H9 (cell line): ENCODE measurements at regions not wholly inside any gene's neighbourhood (a gene's known extent, or its start where the extent isn't known, plus 50 kb on each side); places are given as distances from the start of the nearest gene placed in this dataset.

ENCODE experiments used
- DNase-seq: peaks from one replicate; pipeline ENCODE4 v3.0.0-alpha.2; 2017
- H2AFZ ChIP-seq: one replicate; pipeline ENCODE4 v1.6.1; 2013; ENCODE audit warnings: mild to moderate bottlenecking, low read length, control low read depth, moderate library complexity
- H2AK5ac ChIP-seq: 2 replicates; pipeline ENCODE4 v1.6.1; 2013; ENCODE audit warnings: low read length, control low read depth, mixed read lengths; ENCODE audit not compliant: insufficient read length
- H2BK120ac ChIP-seq: one replicate; pipeline ENCODE4 v1.6.1; 2013; ENCODE audit warnings: low read depth, mild to moderate bottlenecking, low read length, control low read depth, inconsistent platforms; ENCODE audit not compliant: poor library complexity, severe bottlenecking
- H2BK12ac ChIP-seq: 2 replicates; pipeline ENCODE4 v1.6.1; 2013; ENCODE audit warnings: low read length, control low read depth, mixed read lengths, low read depth; ENCODE audit not compliant: insufficient read length
- H2BK15ac ChIP-seq: 2 replicates; pipeline ENCODE4 v1.6.1; 2013; ENCODE audit warnings: low read depth, low read length, control low read depth
- H2BK20ac ChIP-seq: one replicate; pipeline ENCODE4 v1.6.1; 2013; ENCODE audit warnings: low read depth, mild to moderate bottlenecking, low read length, control low read depth, inconsistent platforms; ENCODE audit not compliant: poor library complexity, severe bottlenecking
- H2BK5ac ChIP-seq: 2 replicates; pipeline ENCODE4 v1.6.1; 2013; ENCODE audit warnings: low read length, control low read depth, mixed read lengths; ENCODE audit not compliant: insufficient read length
- H3K14ac ChIP-seq: 2 replicates; pipeline ENCODE4 v1.6.1; 2013; ENCODE audit warnings: low read length, control low read depth; ENCODE audit not compliant: insufficient read depth
- H3K18ac ChIP-seq: 2 replicates; pipeline ENCODE4 v1.6.1; 2013; ENCODE audit warnings: low read depth, mild to moderate bottlenecking, mixed read lengths, low read length, control low read depth; ENCODE audit not compliant: insufficient read length
- H3K23ac ChIP-seq: 2 replicates; pipeline ENCODE4 v1.6.1; 2013; ENCODE audit warnings: low read length, control low read depth, mixed read lengths, low read depth; ENCODE audit not compliant: insufficient read length
- H3K23me2 ChIP-seq: 2 replicates; pipeline ENCODE4 v1.6.1; 2013; ENCODE audit warnings: low read depth, mild to moderate bottlenecking, mixed read lengths, low read length, control low read depth; ENCODE audit not compliant: insufficient read length, poor library complexity, severe bottlenecking
- H3K27ac ChIP-seq: 2 replicates; pipeline ENCODE4 v1.5.1; 2013; ENCODE audit warnings: low read length, control low read depth, mixed read lengths, low read depth; ENCODE audit not compliant: insufficient read length
- H3K27me3 ChIP-seq: 2 replicates; pipeline ENCODE4 v1.6.1; 2013; ENCODE audit warnings: low read length, control low read depth, inconsistent platforms; ENCODE audit not compliant: insufficient read depth
- H3K4ac ChIP-seq: 2 replicates; pipeline ENCODE4 v1.6.1; 2013; ENCODE audit warnings: low read depth, mild to moderate bottlenecking, control low read depth, inconsistent platforms, low read length, moderate library complexity
- H3K4me1 ChIP-seq: 2 replicates; pipeline ENCODE4 v1.6.1; 2013; ENCODE audit warnings: low read length, control low read depth, inconsistent platforms; ENCODE audit not compliant: insufficient read depth
- H3K4me2 ChIP-seq: 2 replicates; pipeline ENCODE4 v1.6.1; 2013; ENCODE audit warnings: low read length, control low read depth, mixed read lengths; ENCODE audit not compliant: insufficient read length, insufficient read depth
- H3K56ac ChIP-seq: 2 replicates; pipeline ENCODE4 v1.6.1; 2013; ENCODE audit warnings: low read depth, mild to moderate bottlenecking, mixed read lengths, low read length, control low read depth; ENCODE audit not compliant: insufficient read length
- H3K79me1 ChIP-seq: 2 replicates; pipeline ENCODE4 v1.6.1; 2013; ENCODE audit warnings: low read depth, mild to moderate bottlenecking, moderate library complexity, low read length, control low read depth, inconsistent platforms; ENCODE audit not compliant: insufficient read depth, poor library complexity, severe bottlenecking
- H3K79me2 ChIP-seq: 2 replicates; pipeline ENCODE4 v1.6.1; 2013; ENCODE audit warnings: low read length, control low read depth, inconsistent platforms; ENCODE audit not compliant: insufficient read depth
- H3K9ac ChIP-seq: 2 replicates; pipeline ENCODE4 v1.6.1; 2013; ENCODE audit warnings: low read length, control low read depth, mixed read lengths; ENCODE audit not compliant: insufficient read length; ENCODE audit errors: extremely low read depth
- H3K9me3 ChIP-seq: one replicate; pipeline ENCODE4 v1.6.1; 2013; ENCODE audit warnings: low read depth, low read length, inconsistent platforms; ENCODE audit not compliant: control insufficient read depth
- H3T11ph ChIP-seq: one replicate; pipeline ENCODE4 v1.6.1; 2013; ENCODE audit warnings: mild to moderate bottlenecking, low read length, control low read depth, inconsistent platforms
- H4K20me1 ChIP-seq: one replicate; pipeline ENCODE4 v1.6.1; 2013; ENCODE audit not compliant: control insufficient read depth, insufficient read length, insufficient read depth
- H4K5ac ChIP-seq: 2 replicates; pipeline ENCODE4 v1.6.1; 2013; ENCODE audit warnings: low read depth, mild to moderate bottlenecking, mixed read lengths, low read length, control low read depth; ENCODE audit not compliant: insufficient read length
- H4K8ac ChIP-seq: replicated peaks from 2 replicates; pipeline ENCODE4 v1.6.1; 2013; ENCODE audit warnings: low read length, control low read depth, mixed read lengths, low read depth; ENCODE audit not compliant: insufficient read length
- H4K91ac ChIP-seq: 2 replicates; pipeline ENCODE4 v1.6.1; 2013; ENCODE audit warnings: low read depth, mild to moderate bottlenecking, moderate library complexity, mixed read lengths, low read length, control low read depth; ENCODE audit not compliant: insufficient read length
- H3K27ac Mint-ChIP-seq, 3 experiments: 2 replicates in 2 of 3; 3 replicates in 1 of 3; pipeline ENCODE4 v1.8.0; 2020 to 2021; ENCODE audit warnings: mixed read lengths in 3 of 3, mild to moderate bottlenecking in 1 of 3, moderate library complexity in 1 of 3
- H3K27me3 Mint-ChIP-seq: 2 replicates; pipeline ENCODE4 v1.8.0; 2021; ENCODE audit warnings: low read depth, mild to moderate bottlenecking, moderate library complexity, mixed read lengths
- H3K36me3 Mint-ChIP-seq, 3 experiments: 2 replicates in 2 of 3; 3 replicates in 1 of 3; pipeline ENCODE4 v1.8.0; 2020 to 2021; ENCODE audit warnings: low read depth in 3 of 3, mixed read lengths in 3 of 3; ENCODE audit not compliant: insufficient read depth in 1 of 3
- H3K4me1 Mint-ChIP-seq, 2 experiments: 2 replicates each; pipeline ENCODE4 v1.8.0; 2020; ENCODE audit warnings: mixed read lengths in 2 of 2
- H3K4me3 Mint-ChIP-seq, 2 experiments: 2 replicates in 1 of 2; 3 replicates in 1 of 2; pipeline ENCODE4 v1.8.0; 2020 to 2021; ENCODE audit warnings: mild to moderate bottlenecking in 2 of 2, mixed read lengths in 2 of 2, moderate library complexity in 1 of 2
- H3K9me3 Mint-ChIP-seq, 2 experiments: 2 replicates in 1 of 2; 3 replicates in 1 of 2; pipeline ENCODE4 v1.8.0; 2020; ENCODE audit warnings: mild to moderate bottlenecking in 2 of 2, mixed read lengths in 2 of 2, moderate library complexity in 1 of 2
- CTCF ChIP-seq: fragments of 200-600 bp; sonication (generic); conservative IDR thresholded peaks from 3 replicates; pipeline ENCODE4 v1.8.0; 2021; ENCODE audit warnings: antibody characterized with exemption, mild to moderate bottlenecking
- WGBS: extraction: QIAGEN DNeasy Blood & Tissue Kit; methylation state at CpG from one replicate; pipeline ENCODE4 v1.1.7; 2013; ENCODE audit warnings: missing lambda C conversion rate, low lambda C conversion rate, mixed read lengths; ENCODE audit not compliant: insufficient read length; ENCODE audit errors: extremely low coverage; 5-methylcytosine and 5-hydroxymethylcytosine counted together

- no peak overlapping the region for H3T11ph ChIP-seq
These were observed 239.9 kb upstream of the ZNF32 start for GRCh38 chr10:43888586-43888985.

More at GRCh38 chr10:43888586-43888985, 239.9 kb upstream of the ZNF32 start:
- Mint-ChIP-seq H3K36me3 (no peaks in the 10 kb centered on the region), H3K4me1 (0 out of 4 replicates have a peak, but pooled peaks cover 0 to under 1% of the 10 kb centered on the region in 2 experiments), H3K4me3 (no peak overlapping the region), H3K9me3 (no peaks in the 10 kb centered on the region), H3K27ac (no peak overlapping the region), H3K27me3 (no peaks in the 10 kb centered on the region)
- H3K14ac ChIP-seq, result no peak overlapping the region
- no peak for TF ChIP-seq CTCF
- H2AK5ac ChIP-seq, result no peak overlapping the region
- H3K9me3 ChIP-seq, result no peaks in the 10 kb centered on the region
- H3K4ac ChIP-seq, result no peak overlapping the region
- H2BK20ac ChIP-seq, result no peak overlapping the region
- no peaks in the 10 kb centered on the region for H3K4me1 ChIP-seq
- H4K5ac ChIP-seq, result no peak overlapping the region
- H3K79me2 ChIP-seq, result no peaks in the 10 kb centered on the region
- no peak overlapping the region for H2BK12ac ChIP-seq
- no peak overlapping the region for H3K9ac ChIP-seq
- H2BK5ac ChIP-seq, result no peak overlapping the region
- no peak for DNase-seq
- H3K79me1 ChIP-seq, result no peaks in the 10 kb centered on the region
- H3K27me3 ChIP-seq, result no peaks in the 10 kb centered on the region
- no peak overlapping the region for H3K18ac ChIP-seq
- no peaks in the 10 kb centered on the region for H4K20me1 ChIP-seq
- H3K56ac ChIP-seq, result no peak overlapping the region
- no peak overlapping the region for H4K91ac ChIP-seq
- H3K27ac ChIP-seq, result no peak overlapping the region
- H3K4me2 ChIP-seq, result no peak overlapping the region
- no peak overlapping the region for H4K8ac ChIP-seq
- WGBS, result no CpG with 5 or more reads among the region's 3 CpGs
- H3K23ac ChIP-seq, result no peak overlapping the region
- no peaks in the 10 kb centered on the region for H3K23me2 ChIP-seq
- H2BK15ac ChIP-seq, result no peak overlapping the region
- no peak overlapping the region for H2BK120ac ChIP-seq
- no peak overlapping the region for H2AFZ ChIP-seq
